Activated T-cell treated with anti-CD3 and anti-CD28 coated beads, Interleukin-2, amount 50 U/mL, for 4 hours (primary cell): ENCODE measurements at regions not wholly inside any gene's neighbourhood (a gene's known extent, or its start where the extent isn't known, plus 50 kb on each side); places are given as distances from the start of the nearest gene placed in this dataset.

ENCODE experiments used
- ATAC-seq, 2 donors: fragments of 200-7000 bp; cut with Tn5 transposase; one replicate each; pipeline ENCODE4 v1.10.0; 2021
- DNase-seq: peaks from one replicate; pipeline ENCODE4 v3.0.0-alpha.2; 2020
- H3K27me3 Mint-ChIP-seq: one replicate; pipeline ENCODE4 v1.8.0; 2021; ENCODE audit warnings: low read depth, mixed read lengths
- H3K36me3 Mint-ChIP-seq: one replicate; pipeline ENCODE4 v1.8.0; 2022; ENCODE audit warnings: mixed read lengths; ENCODE audit not compliant: insufficient read depth
- H3K4me1 Mint-ChIP-seq: one replicate; pipeline ENCODE4 v1.8.0; 2021; ENCODE audit warnings: low read depth, mixed read lengths
- H3K4me3 Mint-ChIP-seq: one replicate; pipeline ENCODE4 v1.8.0; 2021; ENCODE audit warnings: mild to moderate bottlenecking, moderate library complexity, mixed read lengths
- H3K9me3 Mint-ChIP-seq: one replicate; pipeline ENCODE4 v1.8.0; 2021; ENCODE audit warnings: mixed read lengths

DNA sequence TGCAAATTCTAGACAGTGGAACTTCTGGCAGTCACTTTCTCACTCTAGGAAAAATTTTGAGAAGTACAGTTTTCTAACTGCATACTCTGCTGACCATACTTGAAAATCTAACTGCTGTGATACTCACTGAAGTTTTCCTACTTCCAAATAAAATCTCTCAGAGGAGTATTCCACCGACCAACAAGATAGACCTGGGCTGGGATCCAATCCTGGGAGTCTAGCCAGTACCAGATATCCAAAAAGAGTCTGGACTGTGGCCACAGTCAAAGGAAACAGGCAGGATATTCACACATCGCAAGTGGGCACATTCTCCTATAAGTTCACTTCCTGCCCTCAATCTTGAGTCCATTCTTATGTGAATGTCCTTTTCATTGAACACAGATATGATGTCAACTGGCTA, 1138.7 kb upstream of the PCDH7 start:
- H3K9me3 Mint-ChIP-seq, result peaks cover 10% of the 10 kb centered on the region
- H3K27me3 Mint-ChIP-seq, result no peaks in the 10 kb centered on the region
- H3K36me3 Mint-ChIP-seq, result no peaks in the 10 kb centered on the region
- ATAC-seq, result no peak
- DNase-seq, result no peak
- H3K4me1 Mint-ChIP-seq, result no peaks in the 10 kb centered on the region
- no peak overlapping the region for H3K4me3 Mint-ChIP-seq

DNA sequence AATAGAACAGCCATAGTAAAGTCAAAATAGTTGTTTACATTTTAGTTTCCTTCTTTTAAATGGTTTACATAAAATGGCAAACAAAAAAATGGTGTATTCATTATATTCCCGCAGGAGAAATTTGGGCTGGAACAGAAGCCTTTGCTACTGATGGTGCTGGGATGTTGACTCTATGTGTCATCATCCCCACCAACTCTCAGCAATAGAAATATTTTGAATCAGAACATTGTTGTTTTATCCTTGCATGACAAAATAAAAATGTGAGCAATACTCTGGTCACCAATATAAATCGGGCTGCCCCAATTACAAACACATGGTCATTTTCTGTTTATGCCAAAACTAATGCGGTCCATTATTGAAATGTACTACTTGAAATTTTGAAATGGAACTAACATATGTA, 1131.6 kb upstream of the PCDH7 start:
- H3K9me3 Mint-ChIP-seq, result peaks cover 3% of the 10 kb centered on the region
- DNase-seq (no peak), ATAC-seq (no peak)
- H3K4me3 Mint-ChIP-seq, result no peak overlapping the region
- no peaks in the 10 kb centered on the region for H3K36me3 Mint-ChIP-seq
- H3K27me3 Mint-ChIP-seq, result no peaks in the 10 kb centered on the region
- H3K4me1 Mint-ChIP-seq, result no peaks in the 10 kb centered on the region

DNA sequence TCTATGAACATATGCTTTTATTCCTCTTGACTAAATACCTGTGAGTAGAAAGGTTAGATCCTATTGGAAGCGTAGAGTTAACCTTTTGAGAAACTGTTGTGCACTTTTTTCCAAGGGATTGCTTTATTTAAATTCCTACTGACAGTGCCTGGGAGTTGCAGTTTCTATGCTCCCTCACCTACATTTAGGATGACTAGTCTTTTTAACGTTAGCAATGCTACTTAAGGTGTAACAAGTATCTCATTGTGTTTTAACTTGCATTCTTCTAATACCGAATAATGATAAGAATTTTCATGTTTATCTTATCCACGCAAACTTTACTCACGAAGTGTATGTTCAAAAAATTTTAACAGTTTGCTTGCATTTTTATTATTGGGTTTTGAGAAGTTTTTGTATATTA, 1123.9 kb upstream of the PCDH7 start:
- Mint-ChIP-seq H3K36me3 (no peaks in the 10 kb centered on the region), H3K9me3 (peaks cover 19% of the 10 kb centered on the region), H3K27me3 (no peaks in the 10 kb centered on the region), H3K4me1 (no peaks in the 10 kb centered on the region), H3K4me3 (no peak overlapping the region)
- no peak for DNase-seq
- ATAC-seq, result no peak

DNA sequence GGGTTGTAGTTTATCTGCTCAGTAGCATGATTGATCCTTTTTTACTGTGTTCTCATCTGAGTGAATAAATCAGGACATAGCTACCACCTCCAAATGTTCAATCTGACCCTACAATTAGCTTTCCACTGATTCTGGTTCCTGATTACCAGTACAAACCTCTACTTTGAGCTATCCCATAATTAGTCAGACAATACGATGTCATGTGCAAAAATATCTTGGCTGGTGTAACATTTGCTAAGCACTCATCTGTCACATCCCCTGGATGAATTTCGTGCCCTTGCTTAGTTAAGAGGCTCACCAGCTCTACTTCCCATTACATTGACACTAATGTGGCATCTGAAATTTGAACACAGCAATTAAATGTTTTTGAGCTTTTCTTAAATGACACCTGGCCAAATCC, 1101.0 kb upstream of the PCDH7 start:
- ATAC-seq (no peak), DNase-seq (no peak)
- peaks cover 8% of the 10 kb centered on the region for H3K9me3 Mint-ChIP-seq
- H3K4me3 Mint-ChIP-seq, result no peak overlapping the region
- H3K4me1 Mint-ChIP-seq, result no peaks in the 10 kb centered on the region
- no peaks in the 10 kb centered on the region for H3K36me3 Mint-ChIP-seq
- no peaks in the 10 kb centered on the region for H3K27me3 Mint-ChIP-seq

DNA sequence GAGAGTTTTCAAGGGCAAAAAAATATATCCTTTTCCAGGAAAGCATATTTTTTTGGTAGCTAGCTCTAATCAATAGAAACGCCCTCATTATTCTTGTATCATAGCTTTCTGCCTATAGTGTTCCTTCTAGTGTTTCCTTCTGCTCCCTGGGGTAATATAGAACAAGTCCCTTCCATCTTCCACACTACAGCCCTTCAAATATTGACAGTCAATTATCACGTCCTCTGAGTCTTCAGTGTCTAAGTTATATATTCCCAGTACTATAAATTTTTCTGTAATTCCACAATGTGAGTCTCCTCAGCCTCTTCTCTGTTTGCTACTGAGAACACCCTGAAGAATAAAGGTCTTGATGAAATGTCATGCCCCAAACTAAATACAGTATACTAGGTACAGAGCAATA, 1088.0 kb upstream of the PCDH7 start:
- Mint-ChIP-seq H3K4me3 (no peak overlapping the region), H3K4me1 (no peaks in the 10 kb centered on the region), H3K36me3 (no peaks in the 10 kb centered on the region), H3K9me3 (peaks cover 29% of the 10 kb centered on the region), H3K27me3 (no peaks in the 10 kb centered on the region)
- ATAC-seq (no peak), DNase-seq (no peak)

DNA sequence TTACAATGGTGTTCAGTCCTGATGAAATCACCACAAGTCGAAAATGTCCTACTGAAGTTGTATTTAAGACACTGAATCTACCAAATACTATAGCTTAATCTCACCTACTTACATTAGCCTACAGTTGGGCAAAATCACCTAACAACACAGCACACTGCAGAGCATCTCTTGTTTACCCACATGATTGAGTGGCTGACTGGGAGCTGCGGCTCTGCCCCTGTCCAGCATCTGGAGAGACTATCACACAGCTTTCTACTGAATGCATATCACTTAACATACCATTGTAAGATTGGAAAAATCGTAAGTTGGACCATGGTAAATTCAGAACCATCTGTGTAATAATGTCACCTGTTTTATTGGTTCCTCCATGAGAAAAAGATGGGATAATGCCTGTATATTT, 1083.2 kb upstream of the PCDH7 start:
- DNase-seq, result no peak
- no peak for ATAC-seq
- Mint-ChIP-seq H3K9me3 (peaks cover 21% of the 10 kb centered on the region), H3K36me3 (no peaks in the 10 kb centered on the region), H3K27me3 (no peaks in the 10 kb centered on the region), H3K4me3 (no peak overlapping the region), H3K4me1 (no peaks in the 10 kb centered on the region)

DNA sequence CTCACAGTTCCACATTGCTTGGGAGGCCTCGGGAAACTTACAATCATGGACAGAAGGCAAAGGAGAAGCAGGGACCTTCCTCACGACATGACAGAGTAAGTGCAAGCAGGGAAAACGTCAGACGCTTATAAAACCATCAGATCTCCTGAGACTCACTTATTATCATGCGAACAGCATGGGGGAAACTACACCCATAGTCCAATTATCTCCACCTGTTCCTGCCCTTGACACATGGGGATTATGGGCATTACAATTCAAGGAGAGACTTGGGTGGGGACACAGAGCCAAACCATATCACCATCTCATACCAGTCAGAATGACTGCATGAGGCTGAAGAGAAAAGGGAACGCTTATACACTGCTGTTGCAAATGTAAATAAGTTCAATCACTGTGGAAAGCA, 1066.9 kb upstream of the PCDH7 start:
- no peaks in the 10 kb centered on the region for H3K36me3 Mint-ChIP-seq
- no peaks in the 10 kb centered on the region for H3K27me3 Mint-ChIP-seq
- ATAC-seq (no peak), DNase-seq (no peak)
- peaks cover 10% of the 10 kb centered on the region for H3K9me3 Mint-ChIP-seq
- no peaks in the 10 kb centered on the region for H3K4me1 Mint-ChIP-seq
- no peak overlapping the region for H3K4me3 Mint-ChIP-seq

DNA sequence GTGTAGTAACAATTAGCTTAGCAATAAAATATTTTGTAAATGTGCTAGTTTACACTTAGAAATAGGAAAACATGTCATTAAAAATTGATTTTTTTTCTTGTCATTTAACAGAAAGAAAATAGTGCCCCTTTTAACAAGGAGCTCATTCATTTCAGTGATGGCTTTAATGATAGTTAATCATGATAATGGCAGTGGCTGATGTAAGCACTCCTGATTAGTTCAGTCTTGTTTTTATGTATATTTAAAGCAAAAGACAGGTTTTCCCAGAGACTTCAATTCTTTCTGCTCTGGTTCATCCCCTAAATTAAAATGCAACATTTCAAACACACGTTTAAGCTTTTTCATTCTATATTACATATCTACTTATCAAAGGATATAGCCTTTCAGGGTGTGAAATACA, 1039.5 kb upstream of the PCDH7 start:
- Mint-ChIP-seq H3K36me3 (no peaks in the 10 kb centered on the region), H3K4me3 (no peak overlapping the region), H3K4me1 (no peaks in the 10 kb centered on the region), H3K27me3 (no peaks in the 10 kb centered on the region), H3K9me3 (peaks cover 21% of the 10 kb centered on the region)
- DNase-seq (no peak), ATAC-seq (no peak)

DNA sequence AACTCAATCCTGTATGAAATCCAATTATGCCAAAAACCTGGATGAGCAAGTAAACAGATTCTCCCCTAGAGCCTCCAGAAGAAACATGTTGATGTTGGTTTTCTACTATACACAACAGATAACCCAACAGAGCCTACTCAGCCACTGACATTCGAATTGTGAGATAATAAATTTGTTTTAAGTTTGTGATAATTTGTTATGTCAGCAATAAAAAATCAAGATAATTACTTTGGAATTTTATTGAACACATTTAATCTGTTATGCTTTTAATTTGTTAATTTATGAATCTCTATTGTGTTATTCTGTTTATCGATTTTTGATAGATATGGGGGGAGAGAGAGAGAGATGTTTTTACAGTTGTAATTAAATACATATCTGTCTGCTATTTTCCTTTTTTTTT, 1016.1 kb upstream of the PCDH7 start:
- no peaks in the 10 kb centered on the region for H3K27me3 Mint-ChIP-seq
- peaks cover 32% of the 10 kb centered on the region for H3K9me3 Mint-ChIP-seq
- no peak for ATAC-seq
- H3K36me3 Mint-ChIP-seq, result no peaks in the 10 kb centered on the region
- H3K4me3 Mint-ChIP-seq, result no peak overlapping the region
- DNase-seq, result no peak
- no peaks in the 10 kb centered on the region for H3K4me1 Mint-ChIP-seq

DNA sequence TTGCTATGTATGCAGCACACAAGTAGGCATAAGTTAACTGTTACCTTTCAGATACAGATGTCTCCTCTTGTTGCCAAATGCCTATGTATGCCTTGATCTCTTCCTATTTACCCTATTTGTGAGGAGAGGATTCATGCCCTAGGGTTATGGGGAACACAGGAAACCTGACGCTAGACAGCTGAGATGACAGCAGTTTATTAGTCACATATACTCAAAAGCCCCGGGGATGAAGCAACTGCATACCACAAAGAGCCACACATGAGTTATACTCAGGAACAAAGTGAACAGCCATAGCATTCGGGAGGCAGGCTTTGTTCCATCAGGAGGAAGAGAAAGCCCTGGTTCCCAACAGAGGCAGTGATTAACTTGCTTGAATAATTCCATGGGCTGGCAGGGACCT, 1011.7 kb upstream of the PCDH7 start:
- no peak for DNase-seq
- ATAC-seq, result no peak
- no peaks in the 10 kb centered on the region for H3K27me3 Mint-ChIP-seq
- no peak overlapping the region for H3K4me3 Mint-ChIP-seq
- H3K9me3 Mint-ChIP-seq, result peaks cover 30% of the 10 kb centered on the region
- no peaks in the 10 kb centered on the region for H3K4me1 Mint-ChIP-seq
- no peaks in the 10 kb centered on the region for H3K36me3 Mint-ChIP-seq

DNA sequence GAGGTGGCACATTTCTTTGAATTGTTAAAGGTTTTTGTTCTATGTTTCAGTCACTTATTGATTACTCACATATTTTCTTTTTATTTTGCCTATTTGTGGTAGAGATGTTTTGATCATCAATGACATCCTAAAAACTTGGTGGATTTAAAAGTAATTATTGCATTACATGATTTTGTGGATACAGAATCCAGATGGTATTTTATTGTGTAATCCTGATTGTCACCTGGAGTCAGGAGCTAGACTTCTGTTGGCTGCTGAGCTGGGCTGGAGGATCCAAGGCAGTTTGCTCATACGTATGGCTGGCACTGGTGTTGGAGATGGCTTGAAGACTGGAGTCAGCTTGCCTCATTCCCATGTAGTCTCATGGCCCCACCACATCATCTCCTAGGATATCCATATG, 1009.6 kb upstream of the PCDH7 start:
- Mint-ChIP-seq H3K36me3 (no peaks in the 10 kb centered on the region), H3K27me3 (no peaks in the 10 kb centered on the region), H3K4me3 (no peak overlapping the region), H3K9me3 (peaks cover 20% of the 10 kb centered on the region), H3K4me1 (no peaks in the 10 kb centered on the region)
- ATAC-seq, result no peak
- no peak for DNase-seq

DNA sequence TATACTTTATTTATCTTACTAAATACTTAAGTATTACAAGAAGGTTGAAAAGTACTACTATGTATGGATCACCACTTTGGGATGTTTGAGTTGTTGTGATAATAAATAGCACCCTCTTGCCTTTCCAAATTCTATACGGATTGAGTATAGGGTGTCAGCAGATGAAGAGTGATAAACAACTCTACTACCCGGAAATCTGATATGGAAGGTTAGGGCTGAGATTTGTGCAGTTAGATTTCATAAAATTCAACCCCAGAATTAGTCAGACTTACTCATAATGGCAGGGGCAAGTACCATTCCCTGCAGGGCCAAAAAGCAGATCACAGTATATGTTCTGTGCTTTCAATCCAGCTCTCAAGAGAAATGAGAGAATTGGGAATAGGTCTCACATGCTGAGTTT, 1008.9 kb upstream of the PCDH7 start:
- Mint-ChIP-seq H3K36me3 (no peaks in the 10 kb centered on the region), H3K27me3 (no peaks in the 10 kb centered on the region), H3K9me3 (peaks cover 20% of the 10 kb centered on the region), H3K4me1 (no peaks in the 10 kb centered on the region), H3K4me3 (no peak overlapping the region)
- ATAC-seq (no peak), DNase-seq (no peak)

DNA sequence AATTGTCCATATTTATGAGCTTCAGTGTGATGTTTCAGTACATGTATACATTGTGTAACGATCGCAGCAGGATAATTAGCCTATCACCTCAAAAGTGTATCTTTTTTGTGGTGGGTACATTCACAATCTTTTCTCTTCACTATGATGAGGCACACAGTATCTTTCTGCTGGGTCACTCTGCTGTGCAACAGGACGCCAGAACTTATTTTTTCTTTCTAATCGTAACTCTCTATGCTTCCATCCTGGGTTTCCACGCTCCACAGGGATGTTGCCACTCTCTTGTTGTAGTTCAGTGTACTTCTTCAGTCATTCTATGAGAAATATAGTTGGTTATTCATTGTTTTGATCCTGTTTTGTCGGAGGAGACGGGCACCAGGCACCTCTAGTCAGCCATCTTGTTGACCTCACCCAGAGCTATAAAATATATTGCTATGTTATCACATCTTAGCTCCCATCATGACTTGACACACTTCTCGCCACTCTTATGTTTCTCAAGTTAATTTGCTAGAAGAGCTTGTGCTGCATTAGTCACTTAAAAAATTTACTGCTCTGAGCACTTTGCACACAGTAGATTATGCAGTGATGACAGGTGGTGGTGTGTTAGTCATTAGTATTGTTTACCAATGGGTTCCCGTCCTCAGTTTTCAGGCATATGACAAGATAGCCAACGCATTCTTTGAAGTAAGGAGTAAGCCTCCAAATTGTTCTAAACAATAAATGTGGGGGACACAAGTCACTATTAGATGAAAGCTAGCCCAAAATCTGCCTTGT, 1002.7 kb upstream of the PCDH7 start:
- Mint-ChIP-seq H3K9me3 (no peaks in the 10 kb centered on the region), H3K4me1 (no peaks in the 10 kb centered on the region), H3K4me3 (no peak overlapping the region), H3K36me3 (no peaks in the 10 kb centered on the region), H3K27me3 (no peaks in the 10 kb centered on the region)
- no peak for ATAC-seq
- DNase-seq, result no peak

DNA sequence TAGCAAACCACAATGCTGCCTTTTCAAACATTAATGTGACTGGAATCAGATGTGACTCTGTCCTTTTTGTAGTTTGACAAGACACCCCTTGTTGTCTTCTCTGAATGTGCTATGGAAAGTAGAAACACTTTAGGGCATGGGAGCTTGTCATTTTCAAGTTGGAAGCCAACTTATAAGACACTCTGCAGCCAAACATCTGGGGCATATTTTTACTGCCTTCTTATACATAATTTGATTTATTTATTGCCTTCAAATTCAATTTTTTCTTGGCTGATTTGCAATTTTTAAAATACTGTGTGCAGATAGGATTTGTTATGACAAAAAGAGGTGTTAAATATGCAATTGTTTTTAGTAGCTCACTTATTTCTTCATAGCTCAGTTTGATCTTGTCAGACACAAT, 1002.0 kb upstream of the PCDH7 start:
- no peaks in the 10 kb centered on the region for H3K36me3 Mint-ChIP-seq
- no peaks in the 10 kb centered on the region for H3K27me3 Mint-ChIP-seq
- DNase-seq, result no peak
- no peak for ATAC-seq
- no peak overlapping the region for H3K4me3 Mint-ChIP-seq
- H3K9me3 Mint-ChIP-seq, result no peaks in the 10 kb centered on the region
- no peaks in the 10 kb centered on the region for H3K4me1 Mint-ChIP-seq

DNA sequence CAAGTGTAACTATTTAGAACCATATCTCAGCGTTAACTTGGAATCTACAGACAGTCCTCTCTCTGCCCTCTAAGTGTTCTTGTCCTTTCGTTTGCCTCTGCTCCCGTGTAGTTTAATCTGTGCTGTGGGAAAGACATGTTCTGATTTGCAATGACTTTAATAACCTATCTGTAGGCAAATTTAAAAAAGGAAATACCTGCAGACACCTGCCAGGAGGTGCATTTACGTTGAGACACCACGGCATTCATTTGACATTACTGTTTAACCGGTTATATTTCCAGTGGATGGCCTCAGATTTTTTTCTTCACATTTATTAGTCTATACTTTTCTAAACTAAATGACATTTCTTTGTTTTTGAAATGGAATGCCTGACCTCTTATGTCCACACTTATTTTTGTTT, 997.9 kb upstream of the PCDH7 start:
- DNase-seq, result no peak
- Mint-ChIP-seq H3K36me3 (no peaks in the 10 kb centered on the region), H3K4me1 (no peaks in the 10 kb centered on the region), H3K9me3 (no peaks in the 10 kb centered on the region), H3K27me3 (no peaks in the 10 kb centered on the region), H3K4me3 (no peak overlapping the region)
- ATAC-seq, result no peak

DNA sequence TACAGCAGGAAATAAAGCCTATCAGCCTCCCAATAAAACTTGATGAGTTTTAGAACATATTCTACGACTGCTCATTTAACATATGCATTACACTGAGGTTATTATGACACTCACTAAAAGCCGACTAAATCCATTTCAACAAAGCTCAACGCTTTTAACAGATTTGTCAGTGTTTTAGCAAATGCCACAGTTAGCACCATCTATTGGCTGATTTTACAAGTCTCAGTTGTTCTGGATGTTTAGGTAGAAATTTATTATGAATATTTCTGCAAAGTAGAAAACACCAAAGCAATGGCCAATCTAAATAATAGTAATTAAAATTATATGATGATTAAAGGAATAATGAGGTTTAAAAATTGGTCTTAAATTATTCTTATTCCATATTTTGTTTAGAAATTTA, 993.2 kb upstream of the PCDH7 start:
- ATAC-seq (no peak), DNase-seq (no peak)
- H3K9me3 Mint-ChIP-seq, result peaks cover 2% of the 10 kb centered on the region
- no peaks in the 10 kb centered on the region for H3K27me3 Mint-ChIP-seq
- H3K36me3 Mint-ChIP-seq, result no peaks in the 10 kb centered on the region
- no peaks in the 10 kb centered on the region for H3K4me1 Mint-ChIP-seq
- H3K4me3 Mint-ChIP-seq, result no peak overlapping the region
